ENCODE measurements at regions not wholly inside any gene's neighbourhood (a gene's known extent, or its start where the extent isn't known, plus 50 kb on each side); places are given as distances from the start of the nearest gene placed in this dataset.

DNA sequence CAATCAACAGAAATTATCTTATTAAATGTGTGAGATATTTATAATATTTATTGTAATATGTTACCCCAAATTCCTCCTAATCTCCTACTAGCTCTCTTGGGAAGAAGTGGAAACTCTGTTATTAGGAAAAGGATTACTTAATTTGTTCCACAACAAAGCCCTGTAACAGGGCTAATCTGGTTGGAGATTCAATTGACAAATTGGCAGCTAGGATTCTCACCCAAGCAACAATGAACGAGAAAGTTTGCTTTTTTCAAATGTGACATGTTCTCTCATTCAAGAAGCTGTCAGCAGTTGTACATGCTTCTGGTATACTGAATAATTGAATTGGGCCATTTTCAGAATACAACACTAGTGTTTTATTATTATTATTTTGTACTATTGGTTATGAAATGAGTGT lies 367.9 kb upstream of the ADGRL4 start:
- no peak for TF ChIP-seq POLR2A (IDR thresholded peaks at IDR 0.05)
- TF ChIP-seq, protein P1, sequence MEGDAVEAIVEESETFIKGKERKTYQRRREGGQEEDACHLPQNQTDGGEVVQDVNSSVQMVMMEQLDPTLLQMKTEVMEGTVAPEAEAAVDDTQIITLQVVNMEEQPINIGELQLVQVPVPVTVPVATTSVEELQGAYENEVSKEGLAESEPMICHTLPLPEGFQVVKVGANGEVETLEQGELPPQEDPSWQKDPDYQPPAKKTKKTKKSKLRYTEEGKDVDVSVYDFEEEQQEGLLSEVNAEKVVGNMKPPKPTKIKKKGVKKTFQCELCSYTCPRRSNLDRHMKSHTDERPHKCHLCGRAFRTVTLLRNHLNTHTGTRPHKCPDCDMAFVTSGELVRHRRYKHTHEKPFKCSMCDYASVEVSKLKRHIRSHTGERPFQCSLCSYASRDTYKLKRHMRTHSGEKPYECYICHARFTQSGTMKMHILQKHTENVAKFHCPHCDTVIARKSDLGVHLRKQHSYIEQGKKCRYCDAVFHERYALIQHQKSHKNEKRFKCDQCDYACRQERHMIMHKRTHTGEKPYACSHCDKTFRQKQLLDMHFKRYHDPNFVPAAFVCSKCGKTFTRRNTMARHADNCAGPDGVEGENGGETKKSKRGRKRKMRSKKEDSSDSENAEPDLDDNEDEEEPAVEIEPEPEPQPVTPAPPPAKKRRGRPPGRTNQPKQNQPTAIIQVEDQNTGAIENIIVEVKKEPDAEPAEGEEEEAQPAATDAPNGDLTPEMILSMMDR (IDR thresholded peaks at IDR 0.05), result no peak
